Panc1 (cell line): ENCODE measurements at regions not wholly inside any gene's neighbourhood (a gene's known extent, or its start where the extent isn't known, plus 50 kb on each side); places are given as distances from the start of the nearest gene placed in this dataset.
"Not testable (repeated sequence)": the region's sequence is repeated elsewhere in the genome, so short reads cannot be mapped to it uniquely, and the experiment has no call there.

ENCODE experiments used
- ATAC-seq: fragments of 200-7000 bp; cut with Tn5 transposase; 2 replicates; pipeline ENCODE4 v1.9.1; 2020; ENCODE audit warnings: mild to moderate bottlenecking, moderate library complexity
- BruUV-seq: library from RNA; stranded (reverse); fragments of 400-500 nt; replicated peaks from 2 replicates; lab custom pipeline; 2021; lab: Mats Ljungman, UMichigan
- CTCF ChIA-PET: fragments of 300-600 bp; sonication (Branson Sonifier 250); formaldehyde crosslinking; loops from one replicate; lab custom pipeline; 2022; ENCODE audit warnings: antibody characterized with exemption; lab: Charles Lee
- POLR2A ChIA-PET: fragments of 300-600 bp; sonication (Branson Sonifier 250); formaldehyde crosslinking; loops from one replicate; lab custom pipeline; 2022; ENCODE audit warnings: antibody characterized with exemption; lab: Charles Lee
- DNase-seq: peaks from one replicate; pipeline ENCODE4 v3.0.0-alpha.2; 2010; ENCODE audit warnings: low read depth, low spot score
- H3K27ac ChIP-seq: 2 replicates; pipeline ENCODE4 v1.5.1; 2011; ENCODE audit warnings: mild to moderate bottlenecking, low read length, inconsistent platforms
- H3K27me3 ChIP-seq: fragments of 200-500 bp; sonication (Bioruptor generic); 2 replicates; pipeline ENCODE4 v1.6.0; 2014; ENCODE audit warnings: low read length, inconsistent platforms; ENCODE audit not compliant: control insufficient read depth, insufficient read depth
- H3K36me3 ChIP-seq: fragments of 200-500 bp; sonication (Bioruptor generic); 2 replicates; pipeline ENCODE4 v1.5.1; 2014; ENCODE audit warnings: inconsistent platforms, mild to moderate bottlenecking, low read length, moderate library complexity; ENCODE audit not compliant: control insufficient read depth, insufficient read depth
- H3K4me1 ChIP-seq: 2 replicates; pipeline ENCODE4 v1.5.1; 2011; ENCODE audit warnings: inconsistent platforms, mild to moderate bottlenecking, low read length, moderate library complexity; ENCODE audit not compliant: control insufficient read depth, insufficient read depth
- H3K4me3 ChIP-seq, 2 experiments: 2 replicates each; pipeline ENCODE4 v1.5.1; 2011 to 2012; ENCODE audit warnings: low read depth in 2 of 2, low read length in 2 of 2, mild to moderate bottlenecking in 2 of 2, inconsistent platforms in 1 of 2, moderate library complexity in 1 of 2
- H3K9me3 ChIP-seq: fragments of 200-500 bp; sonication (Bioruptor generic); 2 replicates; pipeline ENCODE4 v1.5.1; 2014; ENCODE audit warnings: low read depth, mild to moderate bottlenecking, inconsistent platforms, low read length, moderate library complexity; ENCODE audit not compliant: control insufficient read depth, insufficient read depth
- CTCF ChIP-seq: fragments of 450-650 bp; IDR thresholded peaks from 2 replicates; pipeline ENCODE4 v1.5.1; 2017; ENCODE audit warnings: mild to moderate bottlenecking
- POLR2AphosphoS5 ChIP-seq: IDR thresholded peaks from 2 replicates; pipeline ENCODE4 v1.6.1; 2012; ENCODE audit warnings: mild to moderate bottlenecking, low read depth, low read length, moderate library complexity
- REST ChIP-seq, 2 experiments: IDR thresholded peaks; 2 replicates each; pipeline ENCODE4 v1.6.1; 2011 to 2012; ENCODE audit warnings: low read depth in 2 of 2, control low read depth in 1 of 2, low read length in 1 of 2, mild to moderate bottlenecking in 1 of 2, moderate library complexity in 1 of 2; ENCODE audit not compliant: insufficient read depth in 1 of 2
- SIN3A ChIP-seq: IDR thresholded peaks from 2 replicates; pipeline ENCODE4 v1.6.1; 2012; ENCODE audit warnings: low read depth, mild to moderate bottlenecking, low read length, moderate library complexity, borderline replicate concordance; ENCODE audit not compliant: insufficient read depth
- TCF7L2 ChIP-seq: IDR thresholded peaks from 2 replicates; pipeline ENCODE4 v1.6.1; 2011; ENCODE audit warnings: mild to moderate bottlenecking, low read depth, low read length, inconsistent platforms
- in situ Hi-C: cut with HindIII; loops from 2 replicates; pipeline ENCODE4 v1.10.0; 2016; ENCODE audit warnings: low sequenced_read_pairs, low pct_unique_long_range_greater_than_20kb
- intact Hi-C: fragments of 100-400 bp; cut with micrococcal nuclease; formaldehyde crosslinking; loops from one replicate; pipeline ENCODE4 v1.10.0; 2022; ENCODE audit not compliant: unreplicated experiment

GRCh38 chr5:20949636-20950035, 961.6 kb upstream of the CDH18 start:
- in situ Hi-C loops, result no loop called here
- no peak for DNase-seq
- intact Hi-C loops, result no loop called here

GRCh38 chr5:20943183-20943971, 955.4 kb upstream of the CDH18 start:
- BruUV-seq, H3K27ac ChIP-seq, H3K4me1 ChIP-seq, POLR2A ChIA-PET, ATAC-seq, intact Hi-C loops, DNase-seq, H3K27me3 ChIP-seq, H3K9me3 ChIP-seq, H3K4me3 ChIP-seq, CTCF ChIA-PET, in situ Hi-C loops, H3K36me3 ChIP-seq: not testable (repeated sequence)

More at GRCh38 chr5:20949636-20950035, 961.6 kb upstream of the CDH18 start:
- BruUV-seq, result no TSS peak
- ChIA-PET POLR2A (no interaction called here), CTCF (no interaction called here)
- Histone ChIP-seq H3K27ac (no peak overlapping the region), H3K4me3 (no peak overlapping the region), H3K27me3 (no peaks in the 10 kb centered on the region), H3K4me1 (no peaks in the 10 kb centered on the region), H3K9me3 (no peaks in the 10 kb centered on the region), H3K36me3 (no peaks in the 10 kb centered on the region)
- TF ChIP-seq POLR2AphosphoS5 (no peak), TCF7L2 (no peak), CTCF (no peak), SIN3A (no peak), REST (IDR thresholded peaks at IDR 0.05; ENCODE audit: insufficient read depth in 1 of 2, low read depth in 2 of 2, low read length in 1 of 2) (no peak)
- no peak for ATAC-seq

GRCh38 chr5:20942603-20943002, 954.6 kb upstream of the CDH18 start:
- DNase-seq, H3K9me3 ChIP-seq, intact Hi-C loops: not testable (repeated sequence)

GRCh38 chr5:20940786-20941185, 952.8 kb upstream of the CDH18 start:
- CTCF ChIA-PET, in situ Hi-C loops, DNase-seq, H3K4me3 ChIP-seq, intact Hi-C loops, H3K9me3 ChIP-seq, BruUV-seq, H3K27me3 ChIP-seq, ATAC-seq, H3K27ac ChIP-seq, H3K4me1 ChIP-seq, H3K36me3 ChIP-seq, POLR2A ChIA-PET: not testable (repeated sequence)

More at GRCh38 chr5:20942603-20943002, 954.6 kb upstream of the CDH18 start:
- H3K4me3 ChIP-seq, CTCF ChIA-PET, in situ Hi-C loops, POLR2A ChIA-PET, H3K36me3 ChIP-seq, H3K27me3 ChIP-seq, ATAC-seq, H3K4me1 ChIP-seq, BruUV-seq, H3K27ac ChIP-seq: not testable (repeated sequence)

- CTCF ChIA-PET, intact Hi-C loops, H3K4me3 ChIP-seq, in situ Hi-C loops, DNase-seq, BruUV-seq, H3K4me1 ChIP-seq, ATAC-seq, H3K9me3 ChIP-seq, H3K27me3 ChIP-seq, H3K36me3 ChIP-seq, H3K27ac ChIP-seq, POLR2A ChIA-PET: not testable (repeated sequence)
Observed at GRCh38 chr5:20890936-20891335, 902.9 kb upstream of the CDH18 start.
